ENCODE measurements at regions not wholly inside any gene's neighbourhood (a gene's known extent, or its start where the extent isn't known, plus 50 kb on each side); places are given as distances from the start of the nearest gene placed in this dataset.

- TF ChIP-seq CTCF (IDR thresholded peaks at IDR 0.05) (no peak), POLR2A (IDR thresholded peaks at IDR 0.05) (no peak)
These were observed 152.3 kb upstream of the SMIM31 start for GRCh38 chr4:164601653-164602052.
